Endodermal cell (in vitro differentiated cells): ENCODE measurements at regions not wholly inside any gene's neighbourhood (a gene's known extent, or its start where the extent isn't known, plus 50 kb on each side); places are given as distances from the start of the nearest gene placed in this dataset.

Source experiments
- DNase-seq: peaks from one replicate; pipeline ENCODE4 v3.0.0-alpha.2; 2017
- H3K27ac ChIP-seq: 2 replicates; pipeline ENCODE4 v1.5.1; 2013; ENCODE audit warnings: mild to moderate bottlenecking, low read depth, low read length, moderate library complexity
- H3K27me3 ChIP-seq: 2 replicates; pipeline ENCODE4 v1.6.1; 2013; ENCODE audit warnings: mild to moderate bottlenecking, low read length, moderate library complexity; ENCODE audit not compliant: insufficient read depth, control insufficient read depth, poor library complexity, severe bottlenecking
- H3K36me3 ChIP-seq: 2 replicates; pipeline ENCODE4 v1.7.0; 2013; ENCODE audit warnings: mild to moderate bottlenecking, low read length, moderate library complexity; ENCODE audit not compliant: control insufficient read depth, insufficient read depth
- H3K4me1 ChIP-seq: one replicate; pipeline ENCODE4 v1.7.0; 2013; ENCODE audit warnings: low read length; ENCODE audit not compliant: control insufficient read depth, insufficient read depth
- H3K4me3 ChIP-seq: 2 replicates; pipeline ENCODE4 v1.5.1; 2013; ENCODE audit warnings: mild to moderate bottlenecking, low read length, moderate library complexity
- H3K9ac ChIP-seq: 2 replicates; pipeline ENCODE4 v1.6.1; 2013; ENCODE audit warnings: mild to moderate bottlenecking, low read length, moderate library complexity; ENCODE audit not compliant: poor library complexity, severe bottlenecking; ENCODE audit errors: extremely low read depth
- H3K9me3 ChIP-seq: 2 replicates; pipeline ENCODE4 v1.6.1; 2013; ENCODE audit warnings: mild to moderate bottlenecking, low read length, moderate library complexity; ENCODE audit not compliant: control insufficient read depth
- H3K27ac Mint-ChIP-seq: 2 replicates; pipeline ENCODE4 v1.8.0; 2020; ENCODE audit warnings: mixed read lengths
- H3K27me3 Mint-ChIP-seq: 2 replicates; pipeline ENCODE4 v1.8.0; 2021; ENCODE audit warnings: mild to moderate bottlenecking, mixed read lengths; ENCODE audit not compliant: insufficient read depth
- H3K36me3 Mint-ChIP-seq: 2 replicates; pipeline ENCODE4 v1.8.0; 2020; ENCODE audit warnings: low read depth, mixed read lengths
- H3K4me1 Mint-ChIP-seq: 2 replicates; pipeline ENCODE4 v1.8.0; 2020; ENCODE audit warnings: mixed read lengths
- H3K4me3 Mint-ChIP-seq: 2 replicates; pipeline ENCODE4 v1.8.0; 2020; ENCODE audit warnings: mild to moderate bottlenecking, moderate library complexity, mixed read lengths
- H3K9me3 Mint-ChIP-seq: 2 replicates; pipeline ENCODE4 v1.8.0; 2020; ENCODE audit warnings: mild to moderate bottlenecking, mixed read lengths
- CTCF ChIP-seq: fragments of 200-600 bp; sonication (generic); conservative IDR thresholded peaks from 2 replicates; pipeline ENCODE4 v1.5.0; 2021; ENCODE audit warnings: antibody characterized with exemption, mild to moderate bottlenecking
- WGBS, 2 experiments: methylation state at CpG; one replicate each; pipeline versions ENCODE4 v1.1.5 to v1.1.7; 2013; ENCODE audit warnings: missing lambda C conversion rate in 2 of 2, mixed read lengths in 1 of 2; ENCODE audit not compliant: insufficient coverage in 1 of 2, insufficient read length in 1 of 2; 5-methylcytosine and 5-hydroxymethylcytosine counted together

DNA sequence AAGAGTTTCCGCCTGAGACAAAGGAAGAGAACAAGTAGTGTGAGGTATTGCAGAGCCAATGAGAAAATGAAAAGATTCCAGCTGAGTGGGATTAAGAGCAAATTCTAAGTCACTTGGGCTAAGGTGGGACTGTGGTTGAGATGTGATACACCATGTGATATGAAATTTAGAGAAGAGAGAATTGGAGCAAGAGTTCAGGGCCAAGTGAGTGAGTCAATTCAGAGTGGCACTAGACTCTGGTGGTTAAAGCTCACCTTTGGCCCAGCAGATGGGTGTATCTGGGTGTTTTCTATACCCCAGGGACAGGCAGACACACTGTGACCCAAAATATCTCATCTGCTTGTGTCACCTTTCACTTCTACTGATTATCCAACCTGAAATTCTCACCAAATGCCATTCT lies 368.1 kb downstream of the KCNN2 start:
- H3K4me1 ChIP-seq = no peaks in the 10 kb centered on the region
- no peak for TF ChIP-seq CTCF
- 91 to 93% methylated on average over 1 of the region's 1 CpG for WGBS, 2 experiments
- H3K4me3 ChIP-seq = no peak overlapping the region
- no peaks in the 10 kb centered on the region for H3K4me1 Mint-ChIP-seq
- no peaks in the 10 kb centered on the region for H3K36me3 ChIP-seq
- no peak overlapping the region for H3K27ac Mint-ChIP-seq
- no peaks in the 10 kb centered on the region for H3K36me3 Mint-ChIP-seq
- no peak overlapping the region for H3K9ac ChIP-seq
- no peak overlapping the region for H3K27ac ChIP-seq
- peaks cover 3% of the 10 kb centered on the region for H3K27me3 Mint-ChIP-seq
- H3K27me3 ChIP-seq = no peaks in the 10 kb centered on the region
- DNase-seq = no peak
- H3K9me3 Mint-ChIP-seq = peaks cover 11% of the 10 kb centered on the region
- no peak overlapping the region for H3K4me3 Mint-ChIP-seq
- no peaks in the 10 kb centered on the region for H3K9me3 ChIP-seq

- Histone ChIP-seq H3K4me3 (no peak overlapping the region), H3K27me3 (no peaks in the 10 kb centered on the region), H3K9me3 (peaks cover 14% of the 10 kb centered on the region), H3K27ac (peak overlapping the region; percentile 94), H3K36me3 (no peaks in the 10 kb centered on the region), H3K9ac (no peak overlapping the region), H3K4me1 (no peaks in the 10 kb centered on the region)
- H3K27ac Mint-ChIP-seq = no peak overlapping the region
- TF ChIP-seq CTCF = no peak
- peaks cover 4% of the 10 kb centered on the region for H3K36me3 Mint-ChIP-seq
- no peaks in the 10 kb centered on the region for H3K4me1 Mint-ChIP-seq
- no peak overlapping the region for H3K4me3 Mint-ChIP-seq
- H3K9me3 Mint-ChIP-seq = peaks cover 23% of the 10 kb centered on the region
- WGBS, 2 experiments = 80 to 84% methylated on average over 3 of the region's 3 CpGs
- peaks cover 3% of the 10 kb centered on the region for H3K27me3 Mint-ChIP-seq
- DNase-seq = no peak
Measured at GRCh38 chr5:114727358-114727757, 365.5 kb downstream of the KCNN2 start.

DNA sequence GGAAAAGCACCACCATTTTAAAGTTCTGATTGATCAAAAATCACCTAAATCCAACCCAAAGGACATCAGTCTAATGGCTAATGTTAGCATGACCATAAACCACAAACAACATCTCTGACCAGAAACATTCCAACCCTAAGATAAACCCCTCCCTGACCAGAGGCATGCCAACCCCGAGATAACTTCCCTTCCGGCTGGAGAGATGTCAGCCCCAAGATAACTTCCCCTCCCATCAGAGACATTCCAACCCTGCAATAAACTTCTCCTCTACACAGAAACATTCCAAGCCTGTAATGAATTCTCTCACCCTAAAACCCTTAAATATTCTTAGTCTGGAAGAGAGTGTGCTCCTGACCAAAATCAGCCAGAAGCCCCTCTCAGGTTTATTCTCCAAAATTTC lies 364.3 kb downstream of the KCNN2 start:
- Histone ChIP-seq H3K9me3 (peaks cover 16% of the 10 kb centered on the region), H3K9ac (no peak overlapping the region), H3K27ac (no peak overlapping the region), H3K4me1 (no peaks in the 10 kb centered on the region), H3K27me3 (no peaks in the 10 kb centered on the region), H3K36me3 (no peaks in the 10 kb centered on the region), H3K4me3 (no peak overlapping the region)
- no peak for TF ChIP-seq CTCF
- 92% methylated on average over 2 of the region's 2 CpGs for WGBS, 2 experiments
- Mint-ChIP-seq H3K36me3 (peaks cover 4% of the 10 kb centered on the region), H3K27ac (no peak overlapping the region), H3K4me1 (no peaks in the 10 kb centered on the region), H3K27me3 (peaks cover 3% of the 10 kb centered on the region), H3K9me3 (peaks cover 31% of the 10 kb centered on the region), H3K4me3 (no peak overlapping the region)
- DNase-seq = no peak
